GM19351 (cell line): ENCODE measurements at regions not wholly inside any gene's neighbourhood (a gene's known extent, or its start where the extent isn't known, plus 50 kb on each side); places are given as distances from the start of the nearest gene placed in this dataset.
"Not testable (repeated sequence)": the region's sequence is repeated elsewhere in the genome, so short reads cannot be mapped to it uniquely, and the experiment has no call there.

Source experiments
- ATAC-seq: cut with Tn5 transposase; IDR thresholded peaks from one replicate; pipeline ENCODE4 v1.9.1; 2021; ENCODE audit warnings: mild to moderate bottlenecking, moderate library complexity; ENCODE audit not compliant: unreplicated experiment

DNA sequence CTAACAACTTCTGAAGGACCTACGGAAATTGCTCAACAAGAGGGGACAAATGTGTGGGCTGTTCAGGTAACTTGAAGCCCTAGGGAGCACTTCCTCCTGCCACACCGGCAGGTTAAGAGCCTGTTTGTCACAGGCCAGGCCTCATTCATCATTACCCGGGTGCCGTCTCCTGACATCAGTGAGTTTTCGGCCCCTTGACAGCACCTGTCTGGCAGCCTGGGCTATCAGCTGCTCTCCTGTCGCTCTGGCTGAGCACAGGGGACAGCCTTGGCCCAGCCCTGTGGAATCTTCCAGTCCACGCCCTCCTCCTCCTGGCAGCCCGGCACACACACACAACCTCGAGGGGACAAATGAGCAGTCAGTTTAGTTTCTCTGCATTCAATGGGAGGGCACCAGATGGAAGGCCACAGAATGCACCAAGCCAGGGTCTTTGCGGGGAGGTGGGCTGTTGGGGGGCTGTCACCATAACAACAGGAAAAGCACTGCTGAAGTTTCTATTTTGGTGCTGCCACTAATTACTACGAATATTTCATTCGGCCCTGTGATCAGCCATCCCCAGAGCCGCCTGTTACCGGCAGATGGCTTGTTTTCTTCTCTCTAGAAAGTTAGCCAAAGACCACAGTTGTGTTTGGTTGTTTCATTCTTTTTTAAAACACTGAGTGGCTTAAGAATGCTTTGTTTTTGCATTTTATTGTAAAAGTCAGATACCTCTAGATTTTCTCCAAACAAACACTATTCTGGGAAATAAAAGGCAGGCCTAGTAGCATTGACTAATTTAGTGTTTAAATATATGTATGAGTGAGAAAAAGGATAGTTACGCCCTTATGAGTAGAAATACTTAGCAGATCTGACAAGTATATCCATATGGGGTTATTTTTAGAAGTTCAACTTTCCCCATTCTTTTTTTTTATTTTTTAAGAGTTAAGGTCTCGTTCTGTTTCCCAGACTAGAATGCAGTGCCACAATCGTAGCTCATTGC lies 189.9 kb upstream of the NDUFV2 start:
- ATAC-seq = no peak

GRCh38 chr18:8913606-8914403 lies 188.7 kb upstream of the NDUFV2 start:
- not testable (repeated sequence) for ATAC-seq

- ATAC-seq = not testable (repeated sequence)
Observed at GRCh38 chr18:8914404-8915264, 187.9 kb upstream of the NDUFV2 start.

- ATAC-seq = not testable (repeated sequence)
Observed at GRCh38 chr18:8920856-8921787, 181.4 kb upstream of the NDUFV2 start.

- no peak for ATAC-seq
Observed at GRCh38 chr18:8926464-8926863, 176.0 kb upstream of the NDUFV2 start.

GRCh38 chr18:8928044-8928443 lies 174.5 kb upstream of the NDUFV2 start:
- ATAC-seq = no peak

GRCh38 chr18:8928847-8929780 lies 173.4 kb upstream of the NDUFV2 start:
- no peak for ATAC-seq

DNA sequence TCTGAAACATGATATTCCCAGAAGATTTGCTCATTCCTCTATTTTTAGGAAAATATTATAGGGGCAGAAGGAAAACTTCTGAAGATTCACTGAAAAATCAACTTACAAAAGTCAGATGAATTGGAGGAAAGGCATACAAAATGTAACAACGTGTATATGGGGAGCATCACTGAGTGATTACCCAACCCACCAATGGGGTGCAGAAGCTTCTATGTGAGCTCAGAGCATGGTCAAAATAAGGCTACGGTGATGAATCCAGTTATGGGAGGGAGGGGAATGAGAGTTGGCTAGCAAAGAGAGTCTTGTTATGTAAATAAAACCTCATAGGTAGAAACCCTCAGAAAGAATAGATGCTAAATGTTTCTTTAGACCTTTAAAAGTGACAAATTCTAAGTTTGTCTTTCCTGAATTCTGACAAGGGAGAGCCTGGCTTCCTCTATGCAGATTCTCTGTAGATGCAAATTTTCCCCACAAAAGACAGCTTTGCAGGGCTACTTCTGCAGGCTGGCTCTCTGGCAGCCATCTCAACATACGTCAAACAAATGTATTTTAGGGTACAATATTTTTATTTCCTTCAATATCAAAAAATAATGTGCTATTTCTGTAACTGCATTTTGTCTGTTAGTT lies 171.4 kb upstream of the NDUFV2 start:
- no peak for ATAC-seq

DNA sequence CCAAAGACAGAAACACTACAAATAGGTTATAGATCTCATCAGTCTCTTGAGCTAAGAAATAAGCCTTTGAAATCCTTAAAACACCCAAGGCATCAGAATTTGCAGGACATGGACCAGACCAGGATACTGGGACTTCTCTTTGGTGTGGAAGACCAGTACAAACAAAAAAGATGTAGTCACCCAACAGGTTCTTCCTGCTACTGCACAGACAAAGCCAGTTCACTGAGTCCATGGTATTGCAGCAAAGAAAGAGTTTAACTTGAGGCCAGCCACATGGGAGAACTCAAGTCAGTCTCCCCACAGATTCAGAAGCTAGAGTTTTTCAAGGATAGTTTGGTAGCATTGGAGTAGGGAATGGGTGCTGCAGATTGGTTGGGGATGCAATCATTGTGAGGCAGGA lies 169.6 kb upstream of the NDUFV2 start:
- no peak for ATAC-seq

DNA sequence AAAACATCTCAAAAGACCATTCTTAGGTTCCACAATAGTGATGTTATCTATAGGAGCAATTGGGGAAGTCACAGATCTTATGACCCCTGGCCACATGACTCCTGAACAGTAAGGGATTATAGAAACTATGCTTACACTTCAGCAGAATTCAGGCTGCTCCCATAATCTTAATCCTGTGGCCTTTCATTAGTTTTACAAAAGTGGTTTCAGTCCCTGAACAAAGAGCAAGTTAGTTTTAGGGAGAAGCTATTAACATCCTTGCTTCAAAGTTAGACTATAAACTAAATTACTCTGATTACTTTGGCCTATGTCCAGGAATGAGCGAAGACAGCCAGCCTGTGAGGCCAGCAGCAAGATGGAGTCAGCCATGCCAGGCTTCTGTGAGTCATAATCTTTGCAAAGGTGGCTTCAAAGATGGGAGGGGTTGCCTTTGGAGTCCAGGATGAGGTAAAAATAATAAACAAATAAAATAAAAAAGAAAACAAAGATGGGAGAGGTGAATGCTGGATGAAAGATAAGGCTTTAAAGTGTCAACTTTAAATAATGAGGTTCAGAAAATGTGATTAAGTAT lies 168.7 kb upstream of the NDUFV2 start:
- ATAC-seq = no peak

DNA sequence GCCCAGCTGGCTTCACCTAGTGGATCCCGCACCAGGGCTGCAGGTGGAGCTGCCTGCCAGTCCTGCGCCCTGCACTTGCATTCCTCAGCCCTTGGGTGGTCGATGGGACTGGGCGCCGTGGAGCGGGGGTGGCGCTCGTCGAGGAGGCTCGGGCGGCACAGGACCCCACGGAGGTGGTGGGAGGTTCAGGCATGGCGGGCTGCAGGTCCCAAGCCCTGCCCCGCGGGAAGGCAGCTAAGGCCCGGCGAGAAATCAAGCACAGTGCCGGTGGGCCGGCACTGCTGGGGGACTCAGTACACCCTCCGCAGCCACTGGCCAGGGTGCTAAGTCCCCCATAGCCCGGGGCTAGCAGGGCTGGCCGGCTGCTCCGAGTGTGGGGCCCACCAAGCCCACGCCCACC lies 167.2 kb upstream of the NDUFV2 start:
- ATAC-seq = not testable (repeated sequence)

GRCh38 chr18:8936619-8937018 lies 165.9 kb upstream of the NDUFV2 start:
- no peak for ATAC-seq

- ATAC-seq = no peak
Observed at GRCh38 chr18:8937160-8938094, 165.1 kb upstream of the NDUFV2 start.

DNA sequence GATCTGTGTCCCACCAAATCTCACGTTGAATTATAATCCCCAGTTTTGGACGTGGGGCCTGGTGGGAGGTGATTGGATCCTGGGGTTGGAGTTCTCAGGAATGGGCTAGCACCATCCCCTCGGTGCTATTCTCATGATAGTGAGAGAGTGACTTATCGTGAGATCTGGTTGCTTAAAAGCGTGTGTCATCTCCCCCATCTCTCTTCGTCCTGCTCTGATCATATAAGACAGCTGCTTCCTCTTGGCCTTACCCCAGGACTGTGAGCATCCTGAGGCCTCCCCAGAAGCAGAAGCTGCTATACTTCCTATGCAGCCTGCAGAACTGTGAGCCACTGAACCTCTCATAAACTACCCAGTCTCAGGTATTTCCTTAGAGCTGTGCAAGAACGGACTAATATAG lies 163.7 kb upstream of the NDUFV2 start:
- ATAC-seq = no peak

GRCh38 chr18:8942021-8942908 lies 160.2 kb upstream of the NDUFV2 start:
- no peak for ATAC-seq
